SH-SY5Y (cell line): ENCODE measurements at regions not wholly inside any gene's neighbourhood (a gene's known extent, or its start where the extent isn't known, plus 50 kb on each side); places are given as distances from the start of the nearest gene placed in this dataset.

ENCODE experiments used
- GATA2 ChIP-seq: IDR thresholded peaks from 2 replicates; pipeline ENCODE4 v1.6.1; 2011; ENCODE audit warnings: mild to moderate bottlenecking, low read depth, low read length
- GATA3 ChIP-seq: IDR thresholded peaks from 2 replicates; pipeline ENCODE4 v1.6.1; 2011; ENCODE audit warnings: low read depth, mild to moderate bottlenecking, low read length, moderate library complexity

DNA sequence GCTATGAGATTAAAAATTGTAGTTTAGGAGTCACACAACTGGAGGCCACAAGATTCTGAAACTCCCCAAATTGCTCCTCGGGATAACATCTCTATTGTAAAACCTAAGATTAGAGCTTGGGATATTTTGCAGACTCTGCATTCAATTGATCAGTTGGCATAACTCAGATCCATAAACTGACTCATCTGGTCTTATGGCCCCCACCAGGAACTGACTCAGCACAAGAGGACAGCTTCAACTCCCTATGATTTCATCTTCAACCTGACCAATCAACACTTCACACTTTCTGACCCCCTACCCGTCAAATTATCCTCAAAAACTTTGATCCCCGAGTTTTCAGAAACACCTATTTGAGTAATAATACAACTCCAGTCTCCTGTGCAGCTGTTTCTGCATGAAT lies 257.3 kb downstream of the HAO1 start:
- TF ChIP-seq GATA3: no peak
- no peak for TF ChIP-seq GATA2

DNA sequence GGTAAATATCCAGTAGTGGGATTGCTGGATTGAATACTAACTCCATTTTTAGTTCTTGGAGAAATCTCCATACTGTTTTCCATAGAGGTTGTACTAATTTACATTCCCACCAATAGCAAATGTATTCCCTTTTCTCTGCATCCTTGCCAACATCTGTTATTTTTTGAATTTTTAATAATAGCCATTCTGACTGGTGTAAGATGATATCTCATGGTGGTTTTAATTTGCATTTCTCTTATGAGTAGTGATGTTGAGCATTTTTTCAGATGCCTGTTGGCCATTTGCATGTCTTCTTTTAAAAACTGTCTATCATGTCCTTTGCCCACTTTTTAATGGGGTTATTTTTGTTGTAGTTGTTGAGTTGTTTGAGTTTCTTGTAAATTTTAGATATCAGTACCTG lies 253.2 kb downstream of the HAO1 start:
- TF ChIP-seq GATA2: no peak
- TF ChIP-seq GATA3: no peak

DNA sequence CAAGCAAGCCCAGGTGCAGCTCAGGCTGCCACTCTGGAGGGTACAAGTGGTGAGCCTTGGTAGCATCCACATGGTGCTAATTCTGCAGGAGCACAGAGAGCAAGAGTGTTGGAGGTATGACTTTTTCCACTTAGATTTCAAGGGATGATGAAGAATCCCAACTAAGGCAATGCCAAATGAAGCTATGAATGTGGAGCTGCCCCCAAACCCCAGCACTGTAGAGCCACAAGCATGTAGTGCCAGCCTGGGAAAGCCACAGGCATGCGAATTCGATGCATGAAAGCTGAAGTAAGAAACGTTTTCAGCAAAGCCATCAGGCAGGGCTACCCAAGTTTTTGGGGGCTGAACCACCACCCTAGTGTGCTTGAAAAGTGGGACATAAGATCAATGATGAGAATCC lies 251.1 kb downstream of the HAO1 start:
- TF ChIP-seq GATA2 (no peak), GATA3 (no peak)

DNA sequence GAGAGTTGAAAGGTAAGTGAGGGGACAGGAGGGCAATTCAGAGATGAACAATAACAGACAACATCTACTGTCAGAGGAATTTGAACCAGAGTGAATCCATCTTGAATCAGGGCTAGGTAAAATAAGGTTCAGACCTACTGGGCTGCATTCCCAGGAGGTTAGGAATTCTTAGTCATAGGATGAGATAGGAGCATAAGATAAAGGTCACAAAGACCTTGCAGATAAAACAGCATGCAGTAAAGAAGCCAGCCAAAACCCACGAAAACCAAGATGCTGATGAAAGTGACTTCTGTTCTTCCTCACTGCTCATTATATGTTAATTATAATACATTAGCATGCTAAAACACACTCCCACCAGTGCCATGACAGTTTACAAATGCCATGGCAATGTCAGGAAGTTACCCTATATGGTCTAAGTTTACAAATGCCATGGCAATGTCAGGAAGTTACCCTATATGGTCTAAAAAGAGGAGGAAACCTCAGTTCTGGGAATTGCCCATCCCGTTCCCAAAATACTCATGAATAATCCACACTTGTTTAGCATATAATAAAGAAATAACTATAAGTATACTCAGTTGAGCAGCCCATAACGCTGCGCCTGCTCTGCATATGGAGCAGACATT lies 248.5 kb downstream of the HAO1 start:
- TF ChIP-seq GATA2: no peak
- no peak for TF ChIP-seq GATA3

DNA sequence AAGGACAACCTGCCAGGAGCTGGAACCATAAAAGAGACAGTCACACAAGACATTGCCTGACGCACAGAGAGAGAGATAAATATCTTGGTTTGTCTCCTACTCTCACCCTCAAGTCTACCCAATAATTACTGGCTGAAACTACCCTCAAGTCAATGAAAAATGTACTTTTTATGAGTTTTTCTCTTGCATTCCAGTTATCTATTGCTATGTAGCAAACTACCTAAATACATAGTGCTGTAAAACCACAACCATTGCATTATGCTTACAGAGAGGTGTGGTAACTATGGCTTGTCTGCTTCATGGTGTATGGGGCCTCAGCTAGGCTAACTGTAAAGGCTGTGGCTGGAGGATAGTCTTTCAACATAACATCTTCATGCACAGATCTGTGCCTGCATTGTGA lies 247.8 kb downstream of the HAO1 start:
- TF ChIP-seq GATA2 (no peak), GATA3 (no peak)

DNA sequence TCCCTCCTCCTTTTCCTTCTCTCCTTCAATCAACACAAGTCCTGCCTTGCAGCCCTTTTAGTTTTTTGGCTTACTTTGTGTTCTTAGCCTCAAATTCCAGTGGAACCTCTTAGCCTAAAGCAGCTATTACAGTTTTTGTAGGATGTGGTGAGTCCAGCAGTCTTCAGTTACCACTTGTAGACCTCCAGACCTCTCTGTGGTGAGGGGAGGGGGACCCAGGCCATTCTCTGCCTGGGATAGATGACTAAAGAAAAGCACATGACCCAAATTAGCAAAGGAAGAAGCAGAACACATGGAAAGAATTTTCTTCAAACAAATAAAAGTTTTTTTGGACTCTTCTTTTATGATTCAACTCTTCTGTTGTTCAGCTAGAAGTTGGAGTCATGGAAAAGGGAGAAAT lies 246.5 kb downstream of the HAO1 start:
- no peak for TF ChIP-seq GATA3
- no peak for TF ChIP-seq GATA2

DNA sequence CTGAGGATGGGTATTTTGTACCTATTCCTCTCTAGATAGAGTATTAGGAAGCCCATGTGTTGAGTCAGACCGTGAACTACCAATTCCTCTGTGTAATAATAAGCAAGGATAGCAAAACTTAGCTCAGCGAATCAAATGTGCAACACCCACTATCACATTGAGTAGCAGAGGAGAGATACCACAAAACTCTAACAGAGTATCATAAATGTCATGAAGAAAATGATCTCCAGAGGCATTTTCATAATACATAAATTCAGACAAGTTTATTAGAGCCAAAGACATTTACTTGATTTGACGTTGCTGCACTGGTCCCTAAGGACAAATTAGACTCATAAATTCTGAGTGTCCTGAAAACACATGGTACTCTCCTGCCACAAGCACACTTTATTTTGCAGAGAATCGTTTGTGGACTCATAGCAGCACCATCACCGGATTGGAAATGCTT lies 245.2 kb downstream of the HAO1 start:
- no peak for TF ChIP-seq GATA2
- no peak for TF ChIP-seq GATA3

DNA sequence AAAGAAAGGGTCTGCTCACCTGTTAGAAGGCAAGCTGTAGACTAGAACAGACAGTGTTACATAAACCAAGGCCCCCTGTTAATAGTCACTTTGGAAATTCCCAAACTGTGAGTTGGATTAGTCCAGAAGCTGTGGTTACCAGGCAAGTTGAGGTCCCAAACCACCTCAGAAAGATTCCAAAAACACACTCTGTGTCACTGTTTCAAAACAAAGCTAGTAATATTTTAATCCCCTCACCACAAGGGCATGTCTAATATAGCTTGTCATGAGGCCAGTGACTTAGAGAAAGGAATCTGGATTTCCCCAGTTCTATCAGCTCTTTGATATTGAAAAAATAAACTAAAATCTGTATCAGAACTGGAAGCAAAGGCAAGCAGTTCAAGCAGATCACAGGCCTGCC lies 244.6 kb downstream of the HAO1 start:
- no peak for TF ChIP-seq GATA3
- TF ChIP-seq GATA2: no peak

DNA sequence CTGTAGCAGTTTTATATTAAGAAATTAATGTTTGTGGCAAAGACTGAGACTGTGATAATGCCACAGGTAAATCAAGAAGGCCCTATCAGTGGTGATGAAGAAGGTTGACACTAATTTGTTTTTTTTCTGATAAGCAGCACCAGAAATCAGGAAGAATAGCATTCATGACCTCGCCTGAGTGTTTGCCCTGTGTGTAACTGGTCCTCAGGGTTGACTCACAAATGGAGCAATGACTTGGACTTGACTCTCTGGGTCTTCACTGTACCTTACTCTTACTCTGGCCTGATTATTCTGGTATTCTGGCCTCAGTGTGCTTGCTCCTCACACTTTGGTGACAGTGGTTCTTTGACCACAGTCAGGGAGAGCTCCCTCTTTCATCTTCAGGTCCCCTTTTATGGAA lies 243.9 kb downstream of the HAO1 start:
- TF ChIP-seq GATA3 (no peak), GATA2 (no peak)

DNA sequence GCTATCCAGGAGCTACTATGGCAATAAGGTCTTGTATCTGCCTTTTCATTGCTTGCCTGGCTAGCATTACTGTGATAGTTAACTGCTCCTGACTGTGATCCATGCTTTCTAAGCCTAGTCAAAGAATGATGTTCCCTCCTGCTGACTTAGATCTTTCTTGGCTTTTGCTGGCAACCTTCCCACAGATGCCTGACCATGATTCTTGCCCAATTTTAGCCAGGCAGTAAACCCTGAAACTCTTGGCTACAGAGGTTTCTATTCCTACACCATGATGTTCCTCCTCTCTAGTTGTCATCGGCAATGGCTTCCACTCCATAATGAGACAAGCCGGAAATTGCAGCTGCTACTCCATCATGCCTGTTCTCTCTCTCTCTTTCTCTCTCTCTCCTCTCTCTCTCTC lies 238.1 kb downstream of the HAO1 start:
- no peak for TF ChIP-seq GATA2
- no peak for TF ChIP-seq GATA3

DNA sequence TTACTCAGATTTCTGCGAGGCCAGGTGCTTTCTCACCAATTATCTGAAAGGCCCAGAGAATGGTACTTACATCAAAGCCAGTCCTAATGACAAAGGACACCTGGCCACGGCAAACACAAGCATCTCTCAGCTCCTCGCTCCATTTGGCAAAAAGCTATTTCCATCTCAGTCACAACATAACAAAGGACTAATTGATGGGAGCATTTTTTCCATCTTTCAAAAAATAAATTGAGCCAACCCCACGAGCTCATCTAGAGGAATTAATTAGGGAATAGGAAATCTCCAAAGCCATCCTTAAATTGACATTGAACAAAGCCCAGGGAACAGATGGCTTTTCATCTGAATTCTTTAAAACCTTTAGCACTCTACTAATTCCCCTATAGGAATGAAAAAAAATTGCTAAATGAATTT lies 236.7 kb downstream of the HAO1 start:
- TF ChIP-seq GATA3 (no peak), GATA2 (no peak)

DNA sequence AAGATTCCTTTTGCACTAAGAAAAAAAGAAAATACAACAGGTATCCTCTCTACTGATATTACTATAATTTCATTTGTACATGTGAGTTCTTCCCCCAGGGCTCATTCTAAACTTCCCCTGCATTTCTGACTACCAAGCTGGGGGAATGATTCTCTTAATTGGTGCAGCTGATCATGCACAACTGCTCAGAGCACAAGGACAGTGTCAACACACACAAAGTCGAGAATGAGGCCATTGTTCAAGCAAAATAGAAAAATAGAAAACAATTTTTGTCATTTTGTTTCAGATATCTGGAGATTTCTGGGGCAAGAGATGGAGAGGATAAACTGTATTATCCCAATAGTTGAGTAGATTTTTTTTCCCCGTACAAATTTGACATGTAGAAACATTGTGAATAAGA lies 236.3 kb downstream of the HAO1 start:
- no peak for TF ChIP-seq GATA3
- TF ChIP-seq GATA2: no peak

DNA sequence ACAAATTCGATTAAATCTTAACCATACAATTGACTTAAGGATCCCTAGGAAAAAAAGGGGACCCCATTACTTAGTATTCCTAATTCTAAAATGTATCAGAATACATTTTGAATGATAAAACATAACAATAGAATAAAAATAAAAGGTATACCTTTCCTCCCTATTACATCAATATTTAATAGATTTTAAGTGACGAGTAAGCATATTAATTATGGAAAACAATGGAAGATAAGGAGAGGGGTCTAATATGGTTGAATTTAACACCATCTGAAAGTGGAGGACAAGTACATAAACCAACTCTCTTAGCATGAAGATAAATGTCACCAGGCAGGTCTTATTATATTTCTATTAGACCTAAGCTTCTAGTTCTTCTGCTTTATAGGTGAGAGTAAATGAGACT lies 232.1 kb downstream of the HAO1 start:
- TF ChIP-seq GATA2 (no peak), GATA3 (no peak)

DNA sequence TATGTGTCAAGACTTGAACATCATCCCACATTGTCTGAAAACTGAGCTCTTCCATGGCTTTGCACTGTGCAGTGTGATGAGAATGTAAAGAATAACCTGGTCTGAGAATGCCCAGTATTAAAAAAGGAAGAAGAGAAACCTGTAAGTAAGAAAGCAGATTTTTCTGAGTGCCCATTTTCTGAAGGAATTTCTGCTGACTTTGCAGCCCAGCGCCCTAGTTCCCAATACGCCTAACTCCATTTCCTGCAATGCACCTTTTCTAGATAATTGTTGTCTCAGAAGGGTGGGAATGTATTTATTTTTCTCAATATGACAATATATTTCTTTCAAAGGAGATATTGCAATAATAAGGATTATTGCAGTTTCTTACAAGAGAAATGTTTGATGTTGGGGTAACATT lies 231.5 kb downstream of the HAO1 start:
- TF ChIP-seq GATA3 (no peak), GATA2 (no peak)

DNA sequence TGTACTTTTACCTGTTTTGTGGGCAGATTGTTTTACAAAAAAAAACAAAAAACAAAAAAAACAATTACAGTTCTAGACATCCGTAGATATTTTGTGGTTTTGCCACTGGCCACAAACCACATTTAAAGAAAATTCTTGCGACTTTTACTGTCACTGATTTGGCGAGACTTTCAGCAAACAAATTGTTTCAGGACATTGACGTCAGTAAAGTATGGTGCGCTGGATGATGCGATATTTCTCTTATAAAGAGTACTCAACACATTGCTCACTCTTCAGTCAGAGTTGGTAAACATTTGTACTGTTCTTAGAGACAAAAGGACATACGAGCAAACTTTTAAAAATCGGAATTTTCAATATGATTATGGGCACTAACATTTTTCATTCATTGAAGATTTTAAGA lies 229.8 kb downstream of the HAO1 start:
- TF ChIP-seq GATA3: no peak
- TF ChIP-seq GATA2: no peak

DNA sequence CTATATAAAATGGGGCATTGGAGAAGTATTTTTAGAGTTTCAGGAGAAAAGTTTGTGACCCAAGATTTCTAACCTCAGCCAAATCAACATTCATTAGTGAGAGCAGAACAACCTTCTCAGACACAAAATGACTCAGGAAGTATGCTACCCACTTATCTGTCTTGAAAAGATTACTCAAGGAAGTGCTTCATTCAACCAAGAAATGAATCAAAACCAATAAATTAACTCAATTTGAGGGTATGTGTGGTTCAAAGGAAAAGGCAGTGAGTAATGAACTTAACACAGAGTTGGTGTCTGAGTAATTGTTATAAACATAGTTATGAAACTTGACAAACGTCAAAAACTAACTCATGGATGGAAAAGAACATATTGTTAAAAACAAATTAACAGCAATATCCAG lies 227.6 kb downstream of the HAO1 start:
- no peak for TF ChIP-seq GATA2
- no peak for TF ChIP-seq GATA3
